ENCODE measurements at regions not wholly inside any gene's neighbourhood (a gene's known extent, or its start where the extent isn't known, plus 50 kb on each side); places are given as distances from the start of the nearest gene placed in this dataset.

- TF ChIP-seq CTCF (IDR thresholded peaks at IDR 0.05) (no peak), POLR2A (IDR thresholded peaks at IDR 0.05) (no peak), POLR2AphosphoS5 (IDR thresholded peaks at IDR 0.05) (no peak)
These were observed 388.7 kb downstream of the TNS1 start for GRCh38 chr2:217614096-217614495.
